ENCODE measurements at regions not wholly inside any gene's neighbourhood (a gene's known extent, or its start where the extent isn't known, plus 50 kb on each side); places are given as distances from the start of the nearest gene placed in this dataset.

- TF ChIP-seq CTCF (IDR thresholded peaks at IDR 0.05; ENCODE audit: poor library complexity) (no peak), EZH2phosphoT487 (IDR thresholded peaks at IDR 0.05; ENCODE audit: low read depth, severe bottlenecking, unreplicated experiment) (no peak)
Measured at GRCh38 chr10:2572611-2573010, 494.7 kb upstream of the PFKP start.
